Activated naive CD4-positive, alpha-beta T cell treated with Interleukin-2 at 50 U/mL for 16 hours (primary cell): ENCODE measurements at regions not wholly inside any gene's neighbourhood (a gene's known extent, or its start where the extent isn't known, plus 50 kb on each side); places are given as distances from the start of the nearest gene placed in this dataset.
"Not testable (repeated sequence)": the region's sequence is repeated elsewhere in the genome, so short reads cannot be mapped to it uniquely, and the experiment has no call there.

ENCODE experiments used
- DNase-seq: peaks from one replicate; pipeline ENCODE4 v3.0.0-alpha.2; 2020

DNA sequence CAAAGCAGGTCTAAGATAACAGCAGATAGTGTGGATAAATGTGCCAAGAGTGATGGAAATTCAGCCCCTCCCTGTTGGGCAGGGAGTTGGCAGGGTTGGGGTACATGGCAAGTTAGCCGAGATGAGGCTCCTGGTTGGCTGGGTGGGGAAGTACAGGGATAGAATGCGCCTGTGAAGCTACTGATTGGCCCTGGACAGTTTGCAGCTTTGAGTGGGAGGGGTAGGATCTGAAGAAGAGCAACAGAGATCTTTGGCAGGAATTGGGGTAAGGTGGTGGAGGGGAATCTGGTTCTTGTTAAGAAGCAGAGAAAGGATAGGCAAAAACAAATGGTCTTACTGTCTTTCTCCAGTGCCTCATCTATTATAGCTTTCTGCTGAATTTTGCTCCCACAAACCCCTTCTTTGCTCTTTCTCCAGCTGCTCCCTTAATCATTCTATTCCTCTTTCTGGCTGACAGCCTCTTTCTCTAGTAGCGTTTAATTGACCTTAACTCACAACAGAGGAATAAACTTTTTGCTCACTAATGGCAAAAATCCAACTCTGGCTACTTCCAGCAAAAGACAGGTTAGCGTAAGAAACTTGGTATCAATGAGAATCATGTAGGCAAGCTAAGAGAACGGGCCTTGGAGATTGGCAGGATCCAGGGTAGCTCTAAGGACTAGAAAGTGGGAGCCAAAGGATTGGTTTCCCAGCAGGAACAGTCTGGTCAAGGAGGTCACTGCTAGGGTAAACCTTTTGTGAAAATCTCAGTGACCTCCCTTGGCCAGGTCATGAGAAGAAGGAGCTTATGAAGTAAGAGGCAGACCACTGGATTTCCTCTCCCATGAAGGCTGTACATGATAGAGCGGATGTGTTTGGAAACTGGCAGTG, 86.3 kb upstream of the CARMIL1 start:
- DNase-seq = no peak

DNA sequence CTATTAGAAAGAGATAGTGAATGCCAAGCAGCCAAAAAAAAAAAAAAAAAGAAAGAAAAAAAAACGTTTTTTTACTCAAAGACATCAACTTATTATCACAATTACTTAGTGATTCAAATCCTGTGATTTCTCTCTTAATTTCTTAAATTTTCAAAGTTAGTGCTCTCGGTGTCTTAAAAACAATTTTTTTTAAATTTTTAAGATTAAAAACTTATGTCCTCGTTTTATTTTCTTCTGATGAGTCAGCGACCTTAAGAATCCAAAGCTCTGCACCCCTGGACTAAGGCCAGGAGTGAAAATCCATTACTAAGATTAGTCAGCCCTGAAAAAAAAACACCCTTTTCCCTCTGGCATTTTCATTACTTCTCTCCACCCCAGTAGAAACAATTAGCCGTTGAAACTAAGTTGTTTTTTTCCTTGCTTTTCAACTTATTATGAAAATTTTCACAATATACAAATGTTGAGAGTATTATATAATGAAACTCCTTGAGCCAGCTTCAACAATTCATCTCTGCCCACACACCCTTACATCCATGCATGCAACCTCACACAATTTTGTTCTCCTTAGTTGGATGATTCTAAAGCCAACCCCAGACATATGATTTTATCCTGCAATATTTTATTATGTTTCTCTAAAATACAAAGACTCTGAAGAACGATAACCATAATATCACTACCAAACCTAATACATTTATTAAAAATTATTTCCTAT, 85.6 kb upstream of the CARMIL1 start:
- DNase-seq = no peak

- no peak for DNase-seq
These were observed 84.9 kb upstream of the CARMIL1 start for GRCh38 chr6:25194172-25194678.

- no peak for DNase-seq
These were observed 82.7 kb upstream of the CARMIL1 start for GRCh38 chr6:25196464-25196863.

- no peak for DNase-seq
These were observed 82.1 kb upstream of the CARMIL1 start for GRCh38 chr6:25197111-25197510.

DNA sequence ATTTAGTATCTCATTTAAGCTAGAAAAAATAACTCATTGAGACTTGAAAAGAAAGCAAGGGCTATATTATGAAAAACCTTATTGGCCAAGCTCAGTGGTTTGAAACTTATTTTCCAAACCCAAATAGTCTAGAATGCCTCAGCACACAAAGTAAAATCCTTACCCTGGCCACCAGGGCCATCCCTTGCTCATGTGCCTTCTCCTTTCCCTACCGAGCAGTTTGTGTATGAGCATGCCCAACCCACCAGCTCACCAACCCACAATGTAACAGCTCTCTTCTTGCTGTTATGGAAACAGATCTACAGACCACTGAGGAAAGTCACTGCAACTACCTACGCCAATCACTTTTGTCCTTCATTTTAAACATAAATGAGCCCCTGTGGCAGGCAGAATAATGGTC, 79.6 kb upstream of the CARMIL1 start:
- no peak for DNase-seq

DNA sequence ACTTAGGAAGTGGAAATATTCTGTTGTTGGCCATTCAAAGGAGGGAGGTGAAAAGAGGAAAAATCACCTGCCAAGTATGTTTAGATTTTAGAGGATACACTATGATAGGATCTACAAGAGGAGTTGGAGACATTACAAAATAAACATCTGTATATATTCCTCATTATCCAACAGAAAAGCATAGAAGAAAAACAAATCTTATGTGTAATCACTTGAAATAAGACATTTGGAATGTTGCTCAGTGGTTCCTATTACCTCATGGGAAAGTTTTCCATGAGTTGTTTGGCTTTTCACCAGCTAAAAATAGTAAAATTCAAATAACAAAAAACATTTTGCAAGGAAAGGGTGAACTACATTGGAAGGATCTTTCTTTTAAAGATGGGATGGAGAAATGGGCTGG, 76.7 kb upstream of the CARMIL1 start:
- no peak for DNase-seq

- no peak for DNase-seq
These were observed 73.5 kb upstream of the CARMIL1 start for GRCh38 chr6:25205629-25206028.

- DNase-seq = not testable (repeated sequence)
These were observed 71.6 kb upstream of the CARMIL1 start for GRCh38 chr6:25207453-25208155.

GRCh38 chr6:25215881-25216280, 63.3 kb upstream of the CARMIL1 start:
- DNase-seq = no peak

DNA sequence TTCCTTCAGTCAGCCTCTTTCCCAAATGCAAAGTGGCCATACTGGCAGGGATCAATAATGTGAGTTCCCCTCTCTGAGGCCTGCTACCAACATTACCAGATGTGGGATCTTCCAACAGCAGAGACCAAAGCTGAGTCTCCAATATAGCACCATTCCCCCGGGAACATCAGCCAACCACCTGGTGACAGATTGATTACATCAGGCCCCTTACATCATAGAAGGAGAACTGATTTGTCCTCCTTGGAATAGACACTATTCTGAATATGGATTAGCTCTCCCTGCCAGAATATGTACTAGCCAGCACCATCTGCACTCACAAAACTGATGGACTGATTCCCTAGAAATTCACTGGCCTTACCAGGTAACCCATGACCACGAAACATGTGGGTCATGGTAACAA, 61.9 kb upstream of the CARMIL1 start:
- DNase-seq = no peak

GRCh38 chr6:25217829-25218228, 61.3 kb upstream of the CARMIL1 start:
- DNase-seq = no peak

- DNase-seq = no peak
These were observed 60.8 kb upstream of the CARMIL1 start for GRCh38 chr6:25218346-25218745.

GRCh38 chr6:25219216-25219916, 59.8 kb upstream of the CARMIL1 start:
- DNase-seq = no peak

- DNase-seq = no peak
These were observed 59.3 kb upstream of the CARMIL1 start for GRCh38 chr6:25219917-25220278.

- DNase-seq = no peak
These were observed 58.3 kb upstream of the CARMIL1 start for GRCh38 chr6:25220857-25221256.

- no peak for DNase-seq
These were observed 57.0 kb upstream of the CARMIL1 start for GRCh38 chr6:25222006-25222678.

DNA sequence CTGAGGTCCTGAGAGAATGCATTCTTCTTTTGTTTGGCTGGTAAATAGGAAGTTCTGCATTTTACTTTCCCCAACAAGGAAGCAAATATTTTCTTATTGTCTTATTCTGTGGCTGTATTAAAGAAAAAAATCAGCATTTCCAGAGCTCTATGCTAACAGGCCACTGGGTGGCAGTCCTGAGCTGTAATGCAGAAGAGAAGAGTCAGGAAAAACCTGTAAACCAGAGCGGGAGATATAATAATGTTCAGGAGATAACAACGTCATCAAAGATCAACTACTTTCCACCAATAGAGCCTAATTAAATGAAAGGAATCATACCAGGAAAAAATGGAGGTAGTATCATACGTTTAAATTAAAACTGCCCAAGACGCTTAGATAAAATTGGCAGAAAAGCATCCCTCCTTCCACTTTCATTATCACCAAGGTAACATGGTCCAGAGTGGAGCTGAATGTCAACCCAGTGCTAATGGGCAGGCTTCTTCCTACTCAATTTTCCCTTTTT, 55.6 kb upstream of the CARMIL1 start:
- DNase-seq = peak; percentile 65

DNA sequence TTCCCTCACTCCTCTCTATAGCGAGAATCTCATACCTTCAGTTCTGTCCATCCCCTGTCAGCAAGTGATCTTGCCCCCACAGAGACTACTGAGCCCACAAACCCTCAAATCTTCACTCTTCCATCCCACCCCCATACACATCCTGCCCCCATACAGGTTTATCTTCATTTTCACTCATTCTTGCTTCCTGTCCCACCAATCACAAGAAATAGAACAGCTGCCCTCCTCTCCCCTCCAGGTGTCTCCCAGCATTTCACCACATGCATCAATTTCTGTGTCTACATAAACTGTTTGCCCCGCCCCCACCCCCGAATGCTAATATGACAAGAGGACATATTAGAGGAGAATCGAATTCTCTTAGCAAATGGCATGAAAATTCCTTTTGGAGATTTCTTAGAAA, 54.9 kb upstream of the CARMIL1 start:
- DNase-seq = no peak

DNA sequence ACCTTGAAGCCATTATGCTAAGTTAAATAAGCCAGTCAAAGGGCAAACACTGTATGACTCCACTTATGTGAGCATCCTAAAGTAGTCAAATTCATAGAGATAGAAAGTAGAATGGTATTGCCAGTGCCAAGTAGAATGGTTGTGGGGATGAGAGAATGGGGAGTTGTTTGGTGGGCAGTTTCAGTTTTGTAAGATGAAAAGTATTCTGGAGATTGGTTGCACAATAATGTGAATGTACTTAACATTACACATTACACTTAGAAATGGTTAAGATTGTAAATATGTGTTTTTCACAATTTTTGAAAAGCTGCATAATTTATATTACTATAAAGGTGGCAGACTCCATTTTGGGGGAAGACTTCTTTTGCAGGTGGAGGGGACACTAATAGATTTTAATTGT, 51.3 kb upstream of the CARMIL1 start:
- no peak for DNase-seq
